ENCODE measurements at regions not wholly inside any gene's neighbourhood (a gene's known extent, or its start where the extent isn't known, plus 50 kb on each side); places are given as distances from the start of the nearest gene placed in this dataset.

GRCh38 chr17:77756846-77757560, 201.5 kb upstream of the TNRC6C start:
- TF ChIP-seq CTCF (conservative IDR thresholded peaks at IDR 0.05; ENCODE audit: low read depth, low read length) = no peak
- TF ChIP-seq EZH2 (IDR thresholded peaks at IDR 0.05; ENCODE audit: low read length, unreplicated experiment) = no peak

Measured in PC-3 (cell line).